Thoracic aorta (tissue), 2 donors: ENCODE measurements at regions not wholly inside any gene's neighbourhood (a gene's known extent, or its start where the extent isn't known, plus 50 kb on each side); places are given as distances from the start of the nearest gene placed in this dataset.
"Not testable (repeated sequence)": the region's sequence is repeated elsewhere in the genome, so short reads cannot be mapped to it uniquely, and the experiment has no call there.

Experiments used
- ATAC-seq: fragments of 150-250 bp; one replicate; pipeline ENCODE4 v1.8.0; 2017; ENCODE audit warnings: low read depth; ENCODE audit not compliant: insufficient number of reproducible peaks, low FRiP score
- DNase-seq: peaks from one replicate; pipeline ENCODE4 v3.0.0-alpha.2; 2020; ENCODE audit warnings: low spot score
- H3K27ac ChIP-seq, 2 donors: fragments of 200-600 bp; sonication (generic); 1 replicate in 1 of 2; 2 replicates in 1 of 2; pipeline ENCODE4 v1.5.1; 2016; ENCODE audit warnings: mild to moderate bottlenecking in 2 of 2, moderate library complexity in 2 of 2
- H3K27me3 ChIP-seq: fragments of 200-600 bp; sonication (generic); replicated peaks from 2 replicates; pipeline ENCODE4 v1.6.0; 2016; ENCODE audit warnings: mild to moderate bottlenecking; ENCODE audit not compliant: insufficient read depth
- H3K36me3 ChIP-seq: fragments of 200-600 bp; sonication (generic); one replicate; pipeline ENCODE4 v1.5.1; 2016
- H3K4me1 ChIP-seq, 2 donors: fragments of 200-600 bp; sonication (generic); 1 replicate in 1 of 2; 2 replicates in 1 of 2; pipeline versions ENCODE4 v1.5.1 to v1.6.0; 2016; ENCODE audit warnings: low read depth in 2 of 2, mild to moderate bottlenecking in 1 of 2; ENCODE audit not compliant: control insufficient read depth in 1 of 2
- H3K4me3 ChIP-seq: fragments of 200-600 bp; sonication (generic); 2 replicates; pipeline ENCODE4 v1.5.1; 2016; ENCODE audit warnings: mild to moderate bottlenecking
- H3K9me3 ChIP-seq: fragments of 200-600 bp; sonication (generic); 2 replicates; pipeline ENCODE4 v1.5.1; 2016
- CTCF ChIP-seq: fragments of 200-600 bp; sonication (generic); IDR thresholded peaks from one replicate; pipeline ENCODE4 v1.5.1; 2019; ENCODE audit warnings: antibody characterized with exemption

GRCh38 chr4:144411700-144412099 is 234.3 kb upstream of the HHIP start:
- H3K27me3 ChIP-seq: no peaks in the 10 kb centered on the region
- H3K4me1 ChIP-seq: no peaks in the 10 kb centered on the region
- TF ChIP-seq CTCF: no peak
- no peaks in the 10 kb centered on the region for H3K36me3 ChIP-seq
- H3K9me3 ChIP-seq: no peaks in the 10 kb centered on the region
- no peak overlapping the region for H3K4me3 ChIP-seq
- ATAC-seq (no peak), DNase-seq (no peak)
- no peak overlapping the region for H3K27ac ChIP-seq

GRCh38 chr4:144421056-144421455 is 224.9 kb upstream of the HHIP start:
- no peak overlapping the region for H3K4me3 ChIP-seq
- H3K36me3 ChIP-seq: no peaks in the 10 kb centered on the region
- no peaks in the 10 kb centered on the region for H3K27me3 ChIP-seq
- no peak for TF ChIP-seq CTCF
- ATAC-seq: no peak
- H3K9me3 ChIP-seq: no peaks in the 10 kb centered on the region
- H3K4me1 ChIP-seq: no peaks in the 10 kb centered on the region
- no peak for DNase-seq
- no peak overlapping the region for H3K27ac ChIP-seq

GRCh38 chr4:144421839-144422565 is 224.0 kb upstream of the HHIP start:
- Histone ChIP-seq H3K9me3 (no peaks in the 10 kb centered on the region), H3K36me3 (no peaks in the 10 kb centered on the region), H3K27me3 (no peaks in the 10 kb centered on the region), H3K4me1 (no peaks in the 10 kb centered on the region), H3K4me3 (no peak overlapping the region), H3K27ac (no peak overlapping the region)
- ATAC-seq (no peak), DNase-seq (no peak)
- TF ChIP-seq CTCF: no peak

- Histone ChIP-seq H3K36me3 (no peaks in the 10 kb centered on the region), H3K27me3 (no peaks in the 10 kb centered on the region), H3K27ac (no peak overlapping the region), H3K4me1 (no peaks in the 10 kb centered on the region), H3K9me3 (no peaks in the 10 kb centered on the region), H3K4me3 (no peak overlapping the region)
- TF ChIP-seq CTCF: no peak
- DNase-seq (no peak), ATAC-seq (no peak)
These were observed 222.0 kb upstream of the HHIP start for GRCh38 chr4:144423930-144424329.

- not testable (repeated sequence) for H3K36me3 ChIP-seq, H3K4me1 ChIP-seq, H3K4me3 ChIP-seq, H3K9me3 ChIP-seq, H3K27me3 ChIP-seq, DNase-seq, ATAC-seq, H3K27ac ChIP-seq
These were observed 219.9 kb upstream of the HHIP start for GRCh38 chr4:144426023-144426422.

GRCh38 chr4:144442713-144443112 is 203.2 kb upstream of the HHIP start:
- no peaks in the 10 kb centered on the region for H3K36me3 ChIP-seq
- H3K4me3 ChIP-seq: no peak overlapping the region
- H3K27me3 ChIP-seq: no peaks in the 10 kb centered on the region
- TF ChIP-seq CTCF: no peak
- no peaks in the 10 kb centered on the region for H3K9me3 ChIP-seq
- H3K4me1 ChIP-seq: no peaks in the 10 kb centered on the region
- H3K27ac ChIP-seq: no peak overlapping the region
- DNase-seq: no peak
- ATAC-seq: no peak
